ENCODE measurements at regions not wholly inside any gene's neighbourhood (a gene's known extent, or its start where the extent isn't known, plus 50 kb on each side); places are given as distances from the start of the nearest gene placed in this dataset.

- Histone ChIP-seq H4K91ac (ENCODE audit: insufficient read length, low read depth, low read length) (no peak overlapping the region), H2BK20ac (ENCODE audit: low read depth, low read length, poor library complexity, severe bottlenecking) (no peak overlapping the region), H3K23ac (ENCODE audit: insufficient read length, low read depth, low read length) (no peak overlapping the region), H2AFZ (ENCODE audit: low read length) (no peak overlapping the region), H3K9ac (ENCODE audit: extremely low read depth, insufficient read length, low read length) (no peak overlapping the region), H3K9me3 (ENCODE audit: control insufficient read depth, low read depth, low read length) (no peaks in the 10 kb centered on the region), H3K56ac (ENCODE audit: insufficient read length, low read depth, low read length) (no peak overlapping the region), H3K27me3 (ENCODE audit: insufficient read depth, low read length) (no peaks in the 10 kb centered on the region), H3T11ph (ENCODE audit: low read length) (no peak overlapping the region), H2AK5ac (ENCODE audit: insufficient read length, low read length) (no peak overlapping the region), H2BK120ac (ENCODE audit: low read depth, low read length, poor library complexity, severe bottlenecking) (no peak overlapping the region), H3K79me2 (ENCODE audit: insufficient read depth, low read length) (no peaks in the 10 kb centered on the region), H2BK15ac (ENCODE audit: low read depth, low read length) (no peak overlapping the region), H4K8ac (replicated peaks; ENCODE audit: insufficient read length, low read depth, low read length) (no peak overlapping the region), H4K20me1 (ENCODE audit: control insufficient read depth, insufficient read depth, insufficient read length) (peaks cover 6% of the 10 kb centered on the region), H2BK12ac (ENCODE audit: insufficient read length, low read depth, low read length) (no peak overlapping the region), H2BK5ac (ENCODE audit: insufficient read length, low read length) (no peak overlapping the region), H3K23me2 (ENCODE audit: insufficient read length, low read depth, low read length, poor library complexity, severe bottlenecking) (no peaks in the 10 kb centered on the region), H3K4me2 (ENCODE audit: insufficient read depth, insufficient read length, low read length) (no peak overlapping the region), H4K5ac (ENCODE audit: insufficient read length, low read depth, low read length) (no peak overlapping the region), H3K27ac (ENCODE audit: insufficient read length, low read depth, low read length) (no peak overlapping the region), H3K14ac (ENCODE audit: insufficient read depth, low read length) (no peak overlapping the region; the same call in 1 of the 2 replicates), H3K79me1 (ENCODE audit: insufficient read depth, low read depth, low read length, poor library complexity, severe bottlenecking) (no peaks in the 10 kb centered on the region), H3K18ac (ENCODE audit: insufficient read length, low read depth, low read length) (peak overlapping the region; percentile 25), H3K4ac (ENCODE audit: low read depth, low read length) (no peak overlapping the region), H3K4me1 (ENCODE audit: insufficient read depth, low read length) (peaks cover 1% of the 10 kb centered on the region; the same call in 1 of the 2 replicates)
- Mint-ChIP-seq H3K9me3 (no peaks in the 10 kb centered on the region), H3K4me3 (no peak overlapping the region; a peak in 2 of 5 replicates), H3K27me3 (ENCODE audit: low read depth) (peaks cover 10% of the 10 kb centered on the region), H3K4me1 (peaks cover 19 to 36% of the 10 kb centered on the region in 2 experiments), H3K36me3 (ENCODE audit: insufficient read depth in 1 of 3, low read depth in 3 of 3) (no peaks in the 10 kb centered on the region; a peak in 2 of 7 replicates), H3K27ac (peak overlapping the region in 1 of 3 experiments; percentile 50; a peak in 2 of 7 replicates)
- no peak for DNase-seq
- TF ChIP-seq CTCF (conservative IDR thresholded peaks at IDR 0.05) = no peak
- no CpG with 5 or more reads among the region's 19 CpGs for WGBS (ENCODE audit: extremely low coverage, insufficient read length, low lambda C conversion rate)
Observed at GRCh38 chr16:85446951-85447692, 166.0 kb upstream of the GSE1 start.

All from H9 (cell line).